GM06990 (cell line): ENCODE measurements at regions not wholly inside any gene's neighbourhood (a gene's known extent, or its start where the extent isn't known, plus 50 kb on each side); places are given as distances from the start of the nearest gene placed in this dataset.

ENCODE experiments used
- DNase-seq: peaks from one replicate; pipeline ENCODE4 v3.0.0-alpha.2; 2011; ENCODE audit not compliant: insufficient read length; ENCODE audit errors: extremely low read depth
- H3K27me3 ChIP-seq: replicated peaks from 2 replicates; pipeline ENCODE4 v1.6.0; 2011; ENCODE audit warnings: low read length; ENCODE audit not compliant: control insufficient read depth, insufficient read depth
- H3K36me3 ChIP-seq: 2 replicates; pipeline ENCODE4 v1.5.1; 2011; ENCODE audit warnings: low read length; ENCODE audit not compliant: control insufficient read depth, insufficient read depth
- H3K4me3 ChIP-seq: replicated peaks from 2 replicates; pipeline ENCODE4 v1.5.1; 2011; ENCODE audit warnings: low read depth, mild to moderate bottlenecking, control low read depth, low read length
- TF ChIP-seq, protein P1 (sequence below): IDR thresholded peaks from 2 replicates; pipeline ENCODE4 v1.5.1; 2011; ENCODE audit warnings: low read length, control low read depth, mild to moderate bottlenecking, inconsistent platforms; ENCODE audit not compliant: insufficient read depth, poor library complexity, severe bottlenecking

DNA sequence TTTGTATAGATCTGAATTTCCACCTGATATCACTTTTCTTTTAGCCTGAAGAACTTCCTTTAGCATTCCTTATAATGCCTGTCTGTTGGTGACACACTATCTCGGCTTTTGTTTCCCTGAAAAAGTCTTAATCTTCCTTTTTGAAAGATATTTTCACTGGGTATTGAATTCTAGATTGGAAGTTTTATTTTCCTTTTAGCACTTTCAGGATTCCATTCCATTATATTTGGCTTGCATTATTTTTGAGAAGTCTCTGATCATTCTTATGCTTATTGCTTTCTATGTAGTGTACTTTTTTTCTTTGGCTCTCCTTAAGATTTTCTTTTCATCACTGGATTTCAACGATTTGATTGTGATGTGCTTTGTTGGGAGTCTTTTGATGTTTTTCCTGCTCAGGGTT lies 510.7 kb downstream of the RWDD3 start:
- Histone ChIP-seq H3K36me3 (no peaks in the 10 kb centered on the region), H3K4me3 (no peak overlapping the region), H3K27me3 (no peaks in the 10 kb centered on the region)
- DNase-seq: no peak
- TF ChIP-seq, protein P1, sequence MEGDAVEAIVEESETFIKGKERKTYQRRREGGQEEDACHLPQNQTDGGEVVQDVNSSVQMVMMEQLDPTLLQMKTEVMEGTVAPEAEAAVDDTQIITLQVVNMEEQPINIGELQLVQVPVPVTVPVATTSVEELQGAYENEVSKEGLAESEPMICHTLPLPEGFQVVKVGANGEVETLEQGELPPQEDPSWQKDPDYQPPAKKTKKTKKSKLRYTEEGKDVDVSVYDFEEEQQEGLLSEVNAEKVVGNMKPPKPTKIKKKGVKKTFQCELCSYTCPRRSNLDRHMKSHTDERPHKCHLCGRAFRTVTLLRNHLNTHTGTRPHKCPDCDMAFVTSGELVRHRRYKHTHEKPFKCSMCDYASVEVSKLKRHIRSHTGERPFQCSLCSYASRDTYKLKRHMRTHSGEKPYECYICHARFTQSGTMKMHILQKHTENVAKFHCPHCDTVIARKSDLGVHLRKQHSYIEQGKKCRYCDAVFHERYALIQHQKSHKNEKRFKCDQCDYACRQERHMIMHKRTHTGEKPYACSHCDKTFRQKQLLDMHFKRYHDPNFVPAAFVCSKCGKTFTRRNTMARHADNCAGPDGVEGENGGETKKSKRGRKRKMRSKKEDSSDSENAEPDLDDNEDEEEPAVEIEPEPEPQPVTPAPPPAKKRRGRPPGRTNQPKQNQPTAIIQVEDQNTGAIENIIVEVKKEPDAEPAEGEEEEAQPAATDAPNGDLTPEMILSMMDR: no peak

DNA sequence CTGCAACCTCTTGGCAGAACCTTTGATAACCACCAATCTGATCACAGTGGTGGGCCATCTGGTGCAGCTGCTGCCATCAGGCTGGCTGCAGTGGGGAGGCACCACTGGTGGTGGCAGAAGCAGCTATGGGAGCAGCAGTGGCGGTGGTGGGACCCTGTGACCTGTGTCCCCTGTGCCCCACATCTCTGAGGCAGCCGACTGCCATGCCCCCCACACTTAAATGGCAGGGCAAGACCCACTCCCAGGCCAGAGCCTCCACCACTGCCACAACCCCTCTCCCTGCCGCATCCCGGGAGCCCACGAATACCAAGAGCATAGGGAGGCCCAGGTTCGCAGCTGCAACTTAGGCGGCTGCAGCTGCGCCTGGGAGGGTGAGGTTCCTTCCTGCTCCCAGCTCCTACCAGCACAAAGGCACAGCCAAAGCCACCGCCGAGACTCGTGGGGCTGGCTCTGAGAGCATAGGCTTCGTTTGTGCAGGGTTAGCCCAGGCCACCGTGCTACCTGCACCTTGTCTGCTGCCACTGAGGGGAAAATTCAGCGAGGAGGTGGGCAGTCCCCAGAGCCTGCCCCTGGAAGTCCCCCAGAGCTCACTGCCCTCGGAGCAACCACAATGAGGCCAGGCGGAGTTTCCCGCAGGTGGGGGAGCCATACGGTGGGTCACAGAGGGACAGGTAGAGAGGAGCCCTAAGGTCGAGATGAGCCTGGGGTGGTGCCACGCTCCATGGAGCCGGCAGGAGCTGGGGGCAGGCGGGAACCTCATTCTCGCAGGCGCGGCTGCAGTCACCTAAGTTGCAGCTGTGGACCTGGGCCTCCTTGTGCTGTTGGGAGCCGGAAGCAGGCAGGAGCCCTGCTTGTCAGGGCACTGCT lies 518.7 kb downstream of the RWDD3 start:
- no peak overlapping the region for H3K4me3 ChIP-seq
- H3K36me3 ChIP-seq: no peaks in the 10 kb centered on the region
- TF ChIP-seq, protein P1: no peak
- DNase-seq: no peak
- no peaks in the 10 kb centered on the region for H3K27me3 ChIP-seq

GRCh38 chr1:95753382-95754016 lies 519.5 kb downstream of the RWDD3 start:
- Histone ChIP-seq H3K27me3 (no peaks in the 10 kb centered on the region), H3K4me3 (no peak overlapping the region), H3K36me3 (no peaks in the 10 kb centered on the region)
- TF ChIP-seq, protein P1: no peak
- no peak for DNase-seq

GRCh38 chr1:95754412-95754811 lies 520.4 kb downstream of the RWDD3 start:
- Histone ChIP-seq H3K36me3 (no peaks in the 10 kb centered on the region), H3K27me3 (no peaks in the 10 kb centered on the region), H3K4me3 (no peak overlapping the region)
- TF ChIP-seq, protein P1: no peak
- no peak for DNase-seq

DNA sequence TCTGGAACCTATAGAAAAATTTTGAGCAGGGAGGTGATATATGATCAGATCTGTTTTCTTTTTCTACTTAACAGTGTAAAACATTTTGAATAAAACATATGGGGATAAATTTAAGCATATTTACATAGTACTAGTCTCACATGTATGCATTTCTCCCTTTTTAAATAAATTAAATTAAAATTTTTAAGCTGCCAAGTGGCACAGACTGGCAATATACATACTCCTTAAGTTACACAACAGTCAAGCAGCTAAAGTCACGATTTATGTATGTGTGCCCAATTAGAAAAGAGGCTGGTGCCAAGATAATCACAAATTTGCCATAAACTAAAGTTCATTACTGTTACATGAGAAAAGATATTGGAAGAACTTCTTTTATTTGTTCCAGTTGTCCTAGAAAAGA lies 532.0 kb downstream of the RWDD3 start:
- TF ChIP-seq, protein P1: no peak
- Histone ChIP-seq H3K27me3 (no peaks in the 10 kb centered on the region), H3K4me3 (no peak overlapping the region), H3K36me3 (no peaks in the 10 kb centered on the region)
- DNase-seq: no peak
